WERI-Rb-1 (cell line): ENCODE measurements at regions not wholly inside any gene's neighbourhood (a gene's known extent, or its start where the extent isn't known, plus 50 kb on each side); places are given as distances from the start of the nearest gene placed in this dataset.

Source experiments
- DNase-seq: peaks from one replicate; pipeline ENCODE4 v3.0.0-alpha.2; 2020
- H3K27ac ChIP-seq: fragments of 250-450 bp; sonication (Bioruptor Pico); 2 replicates; pipeline ENCODE4 v1.5.1; 2020; ENCODE audit warnings: mild to moderate bottlenecking, moderate library complexity
- H3K27me3 ChIP-seq: fragments of 250-450 bp; sonication (Bioruptor Pico); 2 replicates; pipeline ENCODE4 v1.5.1; 2021; ENCODE audit warnings: mild to moderate bottlenecking, low read depth, moderate library complexity; ENCODE audit not compliant: insufficient read depth, severe bottlenecking
- H3K36me3 ChIP-seq: fragments of 250-450 bp; sonication (Bioruptor Pico); 2 replicates; pipeline ENCODE4 v1.5.1; 2020; ENCODE audit warnings: mild to moderate bottlenecking, moderate library complexity
- H3K4me3 ChIP-seq: 2 replicates; pipeline ENCODE4 v1.5.1; 2011; ENCODE audit warnings: low read depth, mild to moderate bottlenecking, control low read depth, low read length
- H3K9me3 ChIP-seq: fragments of 250-450 bp; sonication (Bioruptor Pico); 2 replicates; pipeline ENCODE4 v1.5.1; 2021; ENCODE audit warnings: mild to moderate bottlenecking, moderate library complexity; ENCODE audit not compliant: severe bottlenecking
- TF ChIP-seq, protein P1 (sequence below): IDR thresholded peaks from 2 replicates; pipeline ENCODE4 v1.5.1; 2011; ENCODE audit warnings: low read depth, mild to moderate bottlenecking, control low read depth, inconsistent platforms, low read length

DNA sequence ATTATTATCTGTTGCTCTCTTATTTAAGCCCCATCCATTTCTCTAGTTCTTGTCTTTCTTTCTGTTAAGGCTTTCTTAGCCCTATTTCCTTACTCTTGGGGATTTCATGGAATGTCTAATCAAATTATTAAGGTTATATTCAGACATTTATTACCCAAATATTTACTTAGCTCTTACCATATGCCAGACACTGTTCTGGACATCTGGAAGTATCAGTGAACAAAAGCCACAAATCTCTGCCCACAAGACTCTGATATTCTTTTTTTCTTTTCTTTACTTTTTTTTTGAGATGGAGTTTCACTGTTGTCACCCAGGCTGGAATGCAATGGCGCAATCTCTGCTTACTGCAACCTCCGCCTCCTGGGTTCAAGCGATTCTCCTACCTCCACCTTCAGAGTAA is 74.3 kb upstream of the NBL1 start:
- TF ChIP-seq, protein P1, sequence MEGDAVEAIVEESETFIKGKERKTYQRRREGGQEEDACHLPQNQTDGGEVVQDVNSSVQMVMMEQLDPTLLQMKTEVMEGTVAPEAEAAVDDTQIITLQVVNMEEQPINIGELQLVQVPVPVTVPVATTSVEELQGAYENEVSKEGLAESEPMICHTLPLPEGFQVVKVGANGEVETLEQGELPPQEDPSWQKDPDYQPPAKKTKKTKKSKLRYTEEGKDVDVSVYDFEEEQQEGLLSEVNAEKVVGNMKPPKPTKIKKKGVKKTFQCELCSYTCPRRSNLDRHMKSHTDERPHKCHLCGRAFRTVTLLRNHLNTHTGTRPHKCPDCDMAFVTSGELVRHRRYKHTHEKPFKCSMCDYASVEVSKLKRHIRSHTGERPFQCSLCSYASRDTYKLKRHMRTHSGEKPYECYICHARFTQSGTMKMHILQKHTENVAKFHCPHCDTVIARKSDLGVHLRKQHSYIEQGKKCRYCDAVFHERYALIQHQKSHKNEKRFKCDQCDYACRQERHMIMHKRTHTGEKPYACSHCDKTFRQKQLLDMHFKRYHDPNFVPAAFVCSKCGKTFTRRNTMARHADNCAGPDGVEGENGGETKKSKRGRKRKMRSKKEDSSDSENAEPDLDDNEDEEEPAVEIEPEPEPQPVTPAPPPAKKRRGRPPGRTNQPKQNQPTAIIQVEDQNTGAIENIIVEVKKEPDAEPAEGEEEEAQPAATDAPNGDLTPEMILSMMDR: no peak
- no peak overlapping the region for H3K4me3 ChIP-seq
- DNase-seq: no peak
- no peaks in the 10 kb centered on the region for H3K36me3 ChIP-seq
- H3K27ac ChIP-seq: no peak overlapping the region
- H3K9me3 ChIP-seq: no peaks in the 10 kb centered on the region
- H3K27me3 ChIP-seq: no peaks in the 10 kb centered on the region

DNA sequence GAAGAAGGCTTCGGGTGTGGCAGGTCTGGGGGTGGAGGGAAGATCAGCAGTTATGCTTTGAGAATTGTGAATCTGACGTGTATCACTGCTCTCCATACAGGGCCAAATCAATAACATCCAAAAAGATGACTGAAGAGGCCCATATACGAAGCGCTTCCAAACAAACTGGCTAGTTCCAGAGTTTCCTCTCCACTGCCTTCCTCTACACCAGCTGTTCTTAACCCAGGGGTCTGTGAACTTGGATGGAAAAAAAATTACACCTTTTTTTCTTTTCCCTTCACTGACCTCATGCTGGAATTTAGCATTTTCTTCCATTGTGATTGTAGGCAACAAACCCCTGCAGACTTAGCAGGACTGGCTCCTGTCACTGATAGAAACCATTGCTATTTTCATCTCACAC is 77.1 kb upstream of the NBL1 start:
- no peak for DNase-seq
- TF ChIP-seq, protein P1: no peak
- Histone ChIP-seq H3K9me3 (no peaks in the 10 kb centered on the region), H3K4me3 (no peak overlapping the region), H3K27ac (no peak overlapping the region), H3K27me3 (no peaks in the 10 kb centered on the region), H3K36me3 (no peaks in the 10 kb centered on the region)

DNA sequence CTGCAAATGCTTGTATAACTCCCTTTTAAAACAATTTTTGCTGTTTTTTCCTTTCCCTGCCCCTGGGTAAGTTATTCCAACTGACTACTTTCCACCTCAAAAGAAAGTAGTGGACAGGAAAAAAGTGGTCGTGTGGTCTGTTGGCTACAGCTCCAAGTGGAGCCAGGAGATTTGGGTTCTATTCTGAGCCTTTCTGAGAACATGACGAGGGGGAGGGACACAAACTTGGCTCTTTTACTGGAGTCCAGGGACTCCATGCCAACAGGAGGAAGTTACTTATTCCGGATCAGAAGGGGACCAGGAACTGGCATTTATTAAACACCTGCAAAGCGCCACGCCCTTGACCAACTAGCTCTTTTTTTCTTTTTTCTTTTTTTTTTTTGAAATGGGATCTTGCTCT is 79.0 kb upstream of the CAPZB start:
- Histone ChIP-seq H3K27me3 (no peaks in the 10 kb centered on the region), H3K36me3 (no peaks in the 10 kb centered on the region), H3K27ac (no peak overlapping the region), H3K9me3 (no peaks in the 10 kb centered on the region), H3K4me3 (no peak overlapping the region)
- TF ChIP-seq, protein P1: no peak
- no peak for DNase-seq

DNA sequence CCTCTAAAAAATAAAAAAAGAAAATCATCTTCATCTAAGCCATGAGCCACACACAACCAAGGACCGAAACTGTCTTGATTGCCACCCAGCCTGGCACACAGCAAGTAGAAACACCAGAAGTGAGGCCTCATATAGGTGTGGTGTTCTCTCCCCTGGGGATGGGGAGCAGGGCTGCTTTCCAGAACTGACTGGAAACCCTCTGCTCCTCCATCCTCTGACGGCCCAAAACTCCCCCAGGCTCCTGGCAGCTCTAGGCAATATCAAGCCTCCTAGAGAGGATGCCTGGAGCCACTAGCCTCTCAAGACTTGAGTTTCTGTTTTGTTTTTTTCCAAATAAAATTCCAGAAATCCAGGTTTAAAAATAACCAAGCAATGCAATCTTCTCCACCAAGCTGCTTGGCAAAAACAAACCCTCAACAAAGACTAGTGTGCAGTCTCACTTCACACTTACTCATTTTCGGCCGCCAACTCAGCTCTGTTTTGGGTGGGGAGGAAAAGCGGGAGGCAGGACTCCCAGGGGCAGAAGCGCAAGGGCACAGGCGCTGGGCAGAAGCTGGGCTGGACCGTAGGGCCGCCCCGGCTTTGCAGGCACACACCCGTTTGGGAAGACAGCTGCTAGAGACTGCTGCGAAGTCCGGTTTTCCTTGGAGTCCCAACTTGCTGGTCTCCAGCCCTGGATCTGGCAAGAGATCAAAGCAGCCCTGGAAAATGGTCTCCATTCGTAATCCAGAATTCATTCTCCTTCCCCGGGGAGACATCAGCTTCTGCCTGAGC is 78.2 kb upstream of the CAPZB start:
- no peaks in the 10 kb centered on the region for H3K36me3 ChIP-seq
- no peak for DNase-seq
- H3K27me3 ChIP-seq: no peaks in the 10 kb centered on the region
- no peaks in the 10 kb centered on the region for H3K9me3 ChIP-seq
- H3K4me3 ChIP-seq: no peak overlapping the region
- TF ChIP-seq, protein P1: no peak
- no peak overlapping the region for H3K27ac ChIP-seq

GRCh38 chr1:19562847-19563246 is 77.5 kb upstream of the CAPZB start:
- Histone ChIP-seq H3K27ac (no peak overlapping the region), H3K4me3 (no peak overlapping the region), H3K9me3 (no peaks in the 10 kb centered on the region), H3K27me3 (no peaks in the 10 kb centered on the region), H3K36me3 (no peaks in the 10 kb centered on the region)
- TF ChIP-seq, protein P1: no peak
- no peak for DNase-seq

GRCh38 chr1:19560480-19560879 is 75.1 kb upstream of the CAPZB start:
- Histone ChIP-seq H3K4me3 (no peak overlapping the region), H3K27ac (no peak overlapping the region), H3K27me3 (no peaks in the 10 kb centered on the region), H3K9me3 (no peaks in the 10 kb centered on the region), H3K36me3 (no peaks in the 10 kb centered on the region)
- TF ChIP-seq, protein P1: no peak
- no peak for DNase-seq
